ENCODE measurements at regions not wholly inside any gene's neighbourhood (a gene's known extent, or its start where the extent isn't known, plus 50 kb on each side); places are given as distances from the start of the nearest gene placed in this dataset.

DNA sequence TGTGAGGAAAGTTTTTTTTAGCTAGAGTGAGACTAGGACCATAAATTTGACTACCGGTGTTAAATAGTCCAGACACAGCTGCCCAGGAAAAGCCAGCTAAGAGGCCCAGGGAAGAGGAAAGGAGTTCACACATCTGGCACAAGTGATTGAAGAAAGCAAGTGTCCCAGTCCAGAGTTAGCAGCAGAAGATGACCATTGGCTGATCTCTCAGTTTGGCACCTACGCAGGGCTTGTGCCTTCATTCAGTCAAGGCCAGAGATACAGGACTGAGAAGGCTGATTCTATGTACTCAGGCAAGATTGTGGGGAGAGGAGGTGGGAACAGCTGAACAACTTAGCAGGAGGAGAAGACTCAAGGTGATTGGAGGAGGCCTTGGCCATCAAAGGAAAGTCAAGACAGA is 575.0 kb upstream of the KLF12 start:
- Histone ChIP-seq H3K36me3 (ENCODE audit: control insufficient read depth in 1 of 2, insufficient read depth in 2 of 2, low read length in 2 of 2) (no peaks in the 10 kb centered on the region), H3K9me3 (ENCODE audit: control insufficient read depth in 1 of 2, low read length in 2 of 2) (no peaks in the 10 kb centered on the region), H3K4me3 (ENCODE audit: low read depth in 1 of 2, low read length in 2 of 2) (no peak overlapping the region), H3K27ac (ENCODE audit: low read length) (no peak overlapping the region), H3K4me1 (ENCODE audit: control insufficient read depth in 1 of 2, insufficient read depth in 2 of 2, low read length in 2 of 2) (no peaks in the 10 kb centered on the region), H3K27me3 (ENCODE audit: low read depth, low read length) (no peaks in the 10 kb centered on the region)

DNA sequence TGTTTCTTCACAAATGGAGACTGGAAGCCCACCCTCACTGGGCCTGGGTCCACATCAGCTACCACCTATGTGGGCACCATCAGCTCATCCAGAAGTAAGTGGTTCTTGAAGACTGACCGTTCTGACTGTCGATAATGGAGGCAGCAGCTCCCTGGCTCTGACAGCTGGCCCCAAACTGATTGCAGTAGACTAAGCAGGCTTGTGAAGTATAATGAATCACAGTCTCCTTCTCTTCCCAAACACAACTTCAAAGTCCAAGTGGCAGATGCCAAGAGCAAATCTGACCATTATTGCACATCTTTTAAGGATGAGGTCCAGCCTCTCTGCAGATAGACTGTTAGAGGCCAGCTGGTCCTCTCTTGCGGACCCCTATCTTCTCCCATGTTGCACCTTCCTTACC is 574.4 kb upstream of the KLF12 start:
- no peaks in the 10 kb centered on the region for H3K4me1 ChIP-seq (ENCODE audit: control insufficient read depth in 1 of 2, insufficient read depth in 2 of 2, low read length in 2 of 2)
- H3K9me3 ChIP-seq (ENCODE audit: control insufficient read depth in 1 of 2, low read length in 2 of 2), result no peaks in the 10 kb centered on the region
- H3K27me3 ChIP-seq (ENCODE audit: low read depth, low read length), result no peaks in the 10 kb centered on the region
- no peak overlapping the region for H3K4me3 ChIP-seq (ENCODE audit: low read depth in 1 of 2, low read length in 2 of 2)
- H3K36me3 ChIP-seq (ENCODE audit: control insufficient read depth in 1 of 2, insufficient read depth in 2 of 2, low read length in 2 of 2), result no peaks in the 10 kb centered on the region
- H3K27ac ChIP-seq (ENCODE audit: low read length), result no peak overlapping the region

DNA sequence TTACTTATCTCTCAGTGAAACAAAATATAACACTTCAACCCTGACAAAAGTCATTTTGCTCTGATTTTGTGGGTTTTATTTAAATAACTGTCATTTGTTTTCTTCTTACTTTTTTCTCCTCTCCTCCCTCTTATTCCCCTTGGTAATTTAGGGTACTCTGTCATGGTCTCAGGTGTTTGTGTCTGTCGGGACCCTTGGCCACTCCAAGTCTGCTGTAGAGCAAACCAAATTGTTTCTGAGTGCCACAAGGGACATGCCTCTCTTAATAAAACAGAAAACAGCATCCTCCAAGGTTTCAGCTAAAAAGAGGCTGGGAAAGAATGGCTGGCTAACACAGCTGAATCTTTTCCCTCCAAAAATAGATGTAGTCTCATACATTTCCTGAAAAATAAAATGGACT is 573.1 kb upstream of the KLF12 start:
- H3K27ac ChIP-seq (ENCODE audit: low read length), result no peak overlapping the region
- no peak overlapping the region for H3K4me3 ChIP-seq (ENCODE audit: low read depth in 1 of 2, low read length in 2 of 2)
- H3K9me3 ChIP-seq (ENCODE audit: control insufficient read depth in 1 of 2, low read length in 2 of 2), result no peaks in the 10 kb centered on the region
- H3K27me3 ChIP-seq (ENCODE audit: low read depth, low read length), result no peaks in the 10 kb centered on the region
- no peaks in the 10 kb centered on the region for H3K4me1 ChIP-seq (ENCODE audit: control insufficient read depth in 1 of 2, insufficient read depth in 2 of 2, low read length in 2 of 2)
- H3K36me3 ChIP-seq (ENCODE audit: control insufficient read depth in 1 of 2, insufficient read depth in 2 of 2, low read length in 2 of 2), result no peaks in the 10 kb centered on the region

DNA sequence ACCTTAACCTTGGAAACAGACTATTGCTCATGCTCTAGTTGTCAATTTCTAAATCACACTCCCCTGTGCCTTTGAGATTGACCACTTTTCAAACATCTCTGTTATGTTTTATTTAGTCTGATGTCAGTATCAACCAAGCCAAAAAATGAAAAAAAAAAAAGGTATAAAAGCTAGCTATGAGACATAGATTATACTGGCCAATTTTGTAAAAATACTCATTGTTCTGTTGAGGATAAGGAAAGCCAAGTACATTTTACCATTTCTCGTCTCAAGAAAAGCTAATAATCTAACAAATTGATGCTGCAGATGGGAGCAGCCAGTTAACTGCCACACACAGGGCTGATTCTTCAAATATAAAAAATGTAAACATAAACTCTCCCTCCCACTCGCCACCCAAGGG is 572.6 kb upstream of the KLF12 start:
- Histone ChIP-seq H3K36me3 (ENCODE audit: control insufficient read depth in 1 of 2, insufficient read depth in 2 of 2, low read length in 2 of 2) (no peaks in the 10 kb centered on the region), H3K27ac (ENCODE audit: low read length) (no peak overlapping the region), H3K27me3 (ENCODE audit: low read depth, low read length) (no peaks in the 10 kb centered on the region), H3K9me3 (ENCODE audit: control insufficient read depth in 1 of 2, low read length in 2 of 2) (no peaks in the 10 kb centered on the region), H3K4me3 (ENCODE audit: low read depth in 1 of 2, low read length in 2 of 2) (no peak overlapping the region), H3K4me1 (ENCODE audit: control insufficient read depth in 1 of 2, insufficient read depth in 2 of 2, low read length in 2 of 2) (no peaks in the 10 kb centered on the region)

DNA sequence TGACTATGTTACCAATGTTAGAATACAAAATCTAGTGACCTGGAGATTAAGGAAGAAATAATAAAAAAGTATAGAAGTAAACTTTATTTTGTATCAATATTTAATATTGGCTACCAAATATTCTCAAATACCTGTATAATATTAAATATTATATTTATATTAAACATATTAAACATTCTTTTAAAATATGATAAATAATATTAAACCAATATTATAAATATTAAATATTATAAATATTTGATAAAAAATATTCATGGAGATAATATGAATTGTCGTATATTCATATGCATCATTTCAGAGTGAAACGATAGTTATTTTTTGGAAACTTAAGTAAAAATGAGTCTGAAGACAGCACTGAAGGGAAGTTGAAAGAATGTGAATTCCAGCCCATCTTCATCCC is 571.2 kb upstream of the KLF12 start:
- Histone ChIP-seq H3K27me3 (ENCODE audit: low read depth, low read length) (no peaks in the 10 kb centered on the region), H3K36me3 (ENCODE audit: control insufficient read depth in 1 of 2, insufficient read depth in 2 of 2, low read length in 2 of 2) (no peaks in the 10 kb centered on the region), H3K9me3 (ENCODE audit: control insufficient read depth in 1 of 2, low read length in 2 of 2) (no peaks in the 10 kb centered on the region), H3K27ac (ENCODE audit: low read length) (no peak overlapping the region), H3K4me1 (ENCODE audit: control insufficient read depth in 1 of 2, insufficient read depth in 2 of 2, low read length in 2 of 2) (no peaks in the 10 kb centered on the region), H3K4me3 (ENCODE audit: low read depth in 1 of 2, low read length in 2 of 2) (no peak overlapping the region)

DNA sequence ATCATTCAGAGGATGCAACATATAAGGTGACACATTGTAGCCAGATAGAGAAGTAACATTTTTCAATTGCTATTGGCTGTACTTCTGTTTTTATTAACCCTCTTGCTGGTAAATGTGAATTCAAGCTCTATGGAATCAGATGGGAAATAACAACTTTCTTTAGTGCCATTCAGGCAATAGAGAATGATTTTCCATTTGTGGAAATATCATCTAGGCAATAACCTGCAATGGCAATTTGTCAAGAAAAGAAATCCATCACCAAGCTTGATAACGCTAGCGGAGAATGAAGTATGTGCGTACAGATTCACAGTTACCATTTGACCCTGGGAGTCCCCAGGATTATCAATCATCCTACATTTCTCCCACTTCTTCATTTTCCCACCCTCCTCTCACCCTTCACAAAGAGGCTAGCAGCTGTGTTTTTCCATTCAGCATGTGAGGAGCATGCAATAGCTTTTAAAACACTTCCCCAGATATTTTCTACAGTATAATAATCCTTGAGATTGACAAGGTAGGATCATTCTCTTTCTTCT is 569.7 kb upstream of the KLF12 start:
- Histone ChIP-seq H3K9me3 (ENCODE audit: control insufficient read depth in 1 of 2, low read length in 2 of 2) (no peaks in the 10 kb centered on the region), H3K36me3 (ENCODE audit: control insufficient read depth in 1 of 2, insufficient read depth in 2 of 2, low read length in 2 of 2) (no peaks in the 10 kb centered on the region), H3K27ac (ENCODE audit: low read length) (no peak overlapping the region), H3K4me3 (ENCODE audit: low read depth in 1 of 2, low read length in 2 of 2) (no peak overlapping the region), H3K27me3 (ENCODE audit: low read depth, low read length) (no peaks in the 10 kb centered on the region), H3K4me1 (ENCODE audit: control insufficient read depth in 1 of 2, insufficient read depth in 2 of 2, low read length in 2 of 2) (no peaks in the 10 kb centered on the region)

DNA sequence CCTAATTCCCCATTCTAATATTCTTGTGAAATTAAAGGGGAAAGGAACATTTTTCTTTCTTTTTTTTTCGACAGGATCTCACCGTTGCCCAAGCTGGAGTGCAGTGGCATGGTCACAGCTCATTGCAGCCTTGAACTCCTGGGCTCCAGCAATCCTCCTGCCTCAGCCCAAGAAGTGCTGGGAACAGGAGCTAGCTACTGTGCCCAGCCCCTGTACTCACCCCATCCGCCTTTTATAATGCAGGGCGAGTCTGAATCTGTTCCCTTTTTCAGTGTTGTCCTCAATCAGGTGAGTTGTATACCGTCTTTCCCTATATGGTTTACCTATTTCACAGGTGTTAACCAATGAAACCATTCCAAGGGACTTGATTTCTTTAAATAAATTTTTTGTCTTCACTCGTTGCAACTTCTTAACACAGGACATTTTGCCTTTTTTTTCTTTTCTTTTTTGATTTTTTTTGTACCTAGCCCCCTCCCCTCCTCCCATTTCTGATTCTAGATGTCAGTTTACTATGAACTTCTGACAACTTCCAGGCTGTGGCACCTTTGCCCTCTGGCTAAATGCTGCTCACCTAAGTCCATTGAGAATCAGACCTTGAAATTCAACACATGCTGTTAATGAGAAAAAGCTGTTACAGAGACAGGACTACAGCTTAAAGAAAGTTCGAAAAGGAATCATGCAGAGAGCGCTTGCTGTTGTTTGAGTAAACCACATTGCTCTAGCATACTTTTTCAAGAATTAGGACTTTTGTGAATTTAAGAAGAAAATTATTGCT is 562.1 kb upstream of the KLF12 start:
- Histone ChIP-seq H3K36me3 (ENCODE audit: control insufficient read depth in 1 of 2, insufficient read depth in 2 of 2, low read length in 2 of 2) (no peaks in the 10 kb centered on the region), H3K27ac (ENCODE audit: low read length) (no peak overlapping the region), H3K4me3 (ENCODE audit: low read depth in 1 of 2, low read length in 2 of 2) (no peak overlapping the region), H3K4me1 (ENCODE audit: control insufficient read depth in 1 of 2, insufficient read depth in 2 of 2, low read length in 2 of 2) (no peaks in the 10 kb centered on the region), H3K9me3 (ENCODE audit: control insufficient read depth in 1 of 2, low read length in 2 of 2) (no peaks in the 10 kb centered on the region), H3K27me3 (ENCODE audit: low read depth, low read length) (no peaks in the 10 kb centered on the region)

DNA sequence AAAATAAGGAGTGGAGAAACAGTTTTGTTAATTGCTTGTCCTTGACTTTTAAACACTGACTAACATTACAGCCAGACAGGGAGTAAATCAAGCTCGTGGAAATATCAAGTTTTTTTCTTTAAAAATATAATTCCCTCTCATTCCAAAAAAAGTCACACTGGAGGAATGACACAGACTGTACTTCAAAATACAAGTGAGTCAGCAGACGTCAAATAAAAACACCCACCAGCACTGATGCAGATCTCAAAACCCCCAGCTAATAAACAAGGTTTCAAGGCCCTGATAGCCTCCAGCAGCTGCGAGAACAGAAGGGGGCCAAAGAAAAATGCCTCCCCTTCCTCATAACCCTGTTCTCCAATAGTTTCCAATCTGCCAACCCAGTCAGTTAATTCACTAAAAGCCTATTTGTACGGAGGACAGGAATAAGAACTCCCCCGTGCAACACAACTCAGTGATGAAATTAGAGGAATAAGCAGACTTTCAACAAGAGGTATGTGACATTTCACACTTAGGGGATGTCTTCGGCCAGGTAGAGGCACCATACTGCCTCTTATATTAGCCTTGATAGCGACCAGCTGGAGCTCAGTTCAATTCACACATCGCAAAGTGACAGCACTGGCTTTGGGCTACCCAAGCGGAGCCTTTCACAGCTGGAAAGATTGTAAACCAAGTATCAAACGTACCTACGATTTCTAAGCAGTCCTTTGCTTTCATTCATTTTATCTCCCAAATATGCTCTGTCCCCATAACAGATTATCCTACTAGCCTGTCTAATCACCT is 561.0 kb upstream of the KLF12 start:
- Histone ChIP-seq H3K27me3 (ENCODE audit: low read depth, low read length) (no peaks in the 10 kb centered on the region), H3K36me3 (ENCODE audit: control insufficient read depth in 1 of 2, insufficient read depth in 2 of 2, low read length in 2 of 2) (no peaks in the 10 kb centered on the region), H3K4me3 (ENCODE audit: low read depth in 1 of 2, low read length in 2 of 2) (no peak overlapping the region), H3K4me1 (ENCODE audit: control insufficient read depth in 1 of 2, insufficient read depth in 2 of 2, low read length in 2 of 2) (no peaks in the 10 kb centered on the region), H3K9me3 (ENCODE audit: control insufficient read depth in 1 of 2, low read length in 2 of 2) (no peaks in the 10 kb centered on the region), H3K27ac (ENCODE audit: low read length) (no peak overlapping the region)

DNA sequence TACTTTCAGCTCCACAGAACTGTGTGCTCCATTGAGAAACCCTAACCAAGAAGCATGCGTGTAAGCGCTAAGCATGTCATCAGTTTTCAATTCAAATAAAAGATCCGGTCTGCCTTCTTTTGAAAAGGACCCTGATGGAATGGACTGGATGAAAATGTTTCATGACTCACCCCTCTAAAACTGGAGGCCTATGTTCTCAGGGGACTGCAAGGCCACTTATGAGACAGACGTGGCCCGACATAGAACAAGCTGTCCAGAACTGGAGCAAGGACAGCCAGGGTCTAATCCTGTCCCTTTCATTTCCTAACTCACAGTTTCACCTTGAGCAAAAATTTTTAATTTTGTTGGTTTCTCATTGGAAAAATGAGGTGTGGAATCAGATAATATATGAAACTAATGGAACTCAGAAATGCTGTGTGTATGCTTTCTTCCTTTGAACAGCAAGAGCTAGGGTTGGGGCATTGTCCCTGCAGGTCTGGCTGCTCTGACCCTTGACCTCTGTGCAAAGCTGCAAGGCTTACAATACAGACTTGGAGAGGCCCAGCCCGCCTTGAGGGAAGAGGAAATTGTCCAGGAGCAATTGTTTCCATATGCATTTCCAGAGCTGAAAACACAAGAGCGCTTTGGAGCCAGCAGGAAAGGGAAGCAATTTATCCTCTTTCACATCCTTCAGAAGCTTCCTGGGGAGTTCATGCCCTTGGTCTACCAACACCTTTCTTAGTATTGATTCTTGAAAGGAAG is 553.4 kb upstream of the KLF12 start:
- no peak overlapping the region for H3K4me3 ChIP-seq (ENCODE audit: low read depth in 1 of 2, low read length in 2 of 2)
- no peaks in the 10 kb centered on the region for H3K4me1 ChIP-seq (ENCODE audit: control insufficient read depth in 1 of 2, insufficient read depth in 2 of 2, low read length in 2 of 2)
- H3K27me3 ChIP-seq (ENCODE audit: low read depth, low read length), result no peaks in the 10 kb centered on the region
- no peaks in the 10 kb centered on the region for H3K36me3 ChIP-seq (ENCODE audit: control insufficient read depth in 1 of 2, insufficient read depth in 2 of 2, low read length in 2 of 2)
- H3K27ac ChIP-seq (ENCODE audit: low read length), result no peak overlapping the region
- peaks cover 0 to 6% of the 10 kb centered on the region in 2 donors for H3K9me3 ChIP-seq (ENCODE audit: control insufficient read depth in 1 of 2, low read length in 2 of 2)

DNA sequence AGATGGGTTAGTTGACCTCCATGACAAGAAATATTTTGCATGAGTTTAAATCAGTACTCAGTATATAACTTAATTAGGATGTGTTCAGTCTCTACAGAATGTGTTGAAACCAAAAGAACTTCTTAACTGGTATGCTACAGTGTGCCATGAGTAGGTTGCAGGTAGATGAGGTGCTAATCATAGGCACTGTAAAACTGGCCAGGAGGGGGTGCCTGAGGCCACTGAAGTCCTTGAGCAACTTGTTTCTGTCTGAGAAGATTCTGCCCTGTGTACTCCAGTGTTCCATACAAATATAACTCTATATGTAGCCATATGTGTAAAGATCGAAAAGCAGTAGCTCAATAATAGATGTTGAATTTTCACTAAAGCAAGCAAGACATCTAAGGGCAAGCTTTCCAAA is 549.2 kb upstream of the KLF12 start:
- H3K36me3 ChIP-seq (ENCODE audit: control insufficient read depth in 1 of 2, insufficient read depth in 2 of 2, low read length in 2 of 2), result no peaks in the 10 kb centered on the region

DNA sequence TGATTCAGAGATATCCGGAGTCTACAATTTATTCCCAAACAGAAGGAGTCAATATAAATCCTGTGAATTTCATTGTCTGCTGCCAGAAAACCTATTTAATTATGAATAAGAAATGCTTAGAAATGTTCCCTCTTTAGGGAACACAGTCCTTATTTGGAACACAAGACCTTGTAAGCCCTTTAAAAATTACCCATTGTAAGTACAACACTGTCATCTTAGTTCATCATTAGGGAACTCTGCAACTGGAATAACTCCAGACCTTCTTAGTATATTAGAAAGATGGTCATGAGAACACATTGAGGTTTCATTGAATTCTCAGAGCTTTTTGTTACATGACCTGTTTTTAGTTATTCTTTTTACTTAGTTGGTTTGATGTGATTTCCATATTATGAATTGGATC is 548.5 kb upstream of the KLF12 start:
- no peak overlapping the region for H3K4me3 ChIP-seq (ENCODE audit: low read depth in 1 of 2, low read length in 2 of 2)
- H3K36me3 ChIP-seq (ENCODE audit: control insufficient read depth in 1 of 2, insufficient read depth in 2 of 2, low read length in 2 of 2), result no peaks in the 10 kb centered on the region
- H3K27me3 ChIP-seq (ENCODE audit: low read depth, low read length), result no peaks in the 10 kb centered on the region
- H3K9me3 ChIP-seq (ENCODE audit: control insufficient read depth in 1 of 2, low read length in 2 of 2), result peaks cover 0 to 6% of the 10 kb centered on the region in 2 donors
- no peak overlapping the region for H3K27ac ChIP-seq (ENCODE audit: low read length)
- H3K4me1 ChIP-seq (ENCODE audit: control insufficient read depth in 1 of 2, insufficient read depth in 2 of 2, low read length in 2 of 2), result no peaks in the 10 kb centered on the region

More for the DNA sequence above, 549.2 kb upstream of the KLF12 start:
- no peaks in the 10 kb centered on the region for H3K4me1 ChIP-seq (ENCODE audit: control insufficient read depth in 1 of 2, insufficient read depth in 2 of 2, low read length in 2 of 2)
- no peaks in the 10 kb centered on the region for H3K27me3 ChIP-seq (ENCODE audit: low read depth, low read length)
- peaks cover 0 to 6% of the 10 kb centered on the region in 2 donors for H3K9me3 ChIP-seq (ENCODE audit: control insufficient read depth in 1 of 2, low read length in 2 of 2)
- H3K4me3 ChIP-seq (ENCODE audit: low read depth in 1 of 2, low read length in 2 of 2), result no peak overlapping the region
- H3K27ac ChIP-seq (ENCODE audit: low read length), result no peak overlapping the region

Data from muscle layer of duodenum (tissue), 2 donors.